ENCODE measurements at regions not wholly inside any gene's neighbourhood (a gene's known extent, or its start where the extent isn't known, plus 50 kb on each side); places are given as distances from the start of the nearest gene placed in this dataset.

DNA sequence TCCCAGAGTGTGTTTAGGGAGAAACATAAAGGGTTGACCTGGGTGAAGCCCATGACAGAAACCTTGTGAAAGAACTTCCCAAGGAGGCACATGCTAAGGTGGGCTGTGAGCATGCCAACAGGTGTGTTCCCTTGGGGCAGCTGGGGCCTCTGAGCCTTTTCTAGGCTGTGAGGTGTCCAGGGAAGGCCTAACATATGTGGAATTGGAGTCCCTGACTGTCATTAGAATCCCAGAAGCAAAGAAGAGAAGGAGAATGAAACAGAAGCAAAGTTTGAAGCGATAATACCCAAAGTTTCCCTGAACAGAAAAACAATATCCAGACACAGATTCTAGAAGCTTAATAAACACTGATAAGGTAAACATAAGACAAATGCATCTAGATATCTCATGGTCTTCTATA lies 143.3 kb downstream of the CD83 start:
- Histone ChIP-seq H3K27ac (no peak overlapping the region), H3F3A (ENCODE audit: insufficient read depth) (no peaks in the 10 kb centered on the region), H3K4me3 (no peak overlapping the region), H3K9ac (no peak overlapping the region), H3K9me3 (ENCODE audit: low read depth) (peaks cover 7% of the 10 kb centered on the region), H3K79me2 (ENCODE audit: insufficient read depth) (no peaks in the 10 kb centered on the region), H3K36me3 (ENCODE audit: low read depth) (no peaks in the 10 kb centered on the region), H3K4me2 (ENCODE audit: unreplicated experiment) (no peak overlapping the region), H3K9me2 (ENCODE audit: insufficient read depth) (no peaks in the 10 kb centered on the region), H3K27me3 (replicated peaks; ENCODE audit: insufficient read depth) (no peaks in the 10 kb centered on the region), H2AFZ (no peak overlapping the region), H3K4me1 (ENCODE audit: insufficient read depth) (no peaks in the 10 kb centered on the region), H4K20me1 (ENCODE audit: insufficient read depth) (no peaks in the 10 kb centered on the region)
- no peak for DNase-seq
- in situ Hi-C loops (cut with MboI) = no loop called here
- WGBS, 2 experiments (ENCODE audit: low coverage in 1 of 2, low lambda C conversion rate in 2 of 2, missing lambda C conversion rate in 2 of 2) = 87 to 92% methylated on average over 1 of the region's 1 CpG
- TF ChIP-seq EZH2 (IDR thresholded peaks at IDR 0.05; ENCODE audit: insufficient read depth, poor library complexity, severe bottlenecking) (no peak), EZH2phosphoT487 (IDR thresholded peaks at IDR 0.05; ENCODE audit: insufficient read depth, low read depth) (no peak)

DNA sequence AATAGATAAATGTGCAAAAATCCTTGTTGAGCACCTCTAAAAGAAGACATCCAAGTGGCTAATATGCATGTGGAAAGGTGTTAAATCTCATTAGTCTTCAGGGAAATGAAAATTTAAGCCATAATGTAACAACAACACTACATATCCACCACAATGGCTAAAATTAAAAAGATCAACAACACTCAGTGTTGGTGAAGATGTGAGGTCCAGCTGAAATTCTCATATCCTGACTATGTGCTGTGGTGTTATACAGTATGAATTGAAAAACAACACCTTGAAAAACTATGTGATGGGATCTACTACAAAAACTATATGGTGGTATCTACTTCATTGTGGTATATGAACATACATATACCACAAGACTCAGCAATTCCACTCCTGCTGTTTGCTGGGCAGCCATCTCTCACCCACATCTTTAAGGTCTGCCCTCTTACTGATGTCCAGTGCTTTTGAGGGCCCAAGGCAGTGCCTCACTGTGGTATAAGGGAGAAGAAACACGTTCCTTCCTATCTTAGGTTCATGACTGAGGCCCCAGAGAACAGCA lies 146.4 kb downstream of the CD83 start:
- no peak overlapping the region for H3K9ac ChIP-seq
- no peak overlapping the region for H3K4me2 ChIP-seq (ENCODE audit: unreplicated experiment)
- H3K79me2 ChIP-seq (ENCODE audit: insufficient read depth) = no peaks in the 10 kb centered on the region
- in situ Hi-C loops (cut with MboI) = no loop called here
- no peak overlapping the region for H3K4me3 ChIP-seq
- H3K9me2 ChIP-seq (ENCODE audit: insufficient read depth) = no peaks in the 10 kb centered on the region
- H3K27me3 ChIP-seq (replicated peaks; ENCODE audit: insufficient read depth) = no peaks in the 10 kb centered on the region
- TF ChIP-seq EZH2 (IDR thresholded peaks at IDR 0.05; ENCODE audit: insufficient read depth, poor library complexity, severe bottlenecking) (no peak), EZH2phosphoT487 (IDR thresholded peaks at IDR 0.05; ENCODE audit: insufficient read depth, low read depth) (no peak)
- H3F3A ChIP-seq (ENCODE audit: insufficient read depth) = no peaks in the 10 kb centered on the region
- H3K4me1 ChIP-seq (ENCODE audit: insufficient read depth) = no peaks in the 10 kb centered on the region
- no peaks in the 10 kb centered on the region for H3K36me3 ChIP-seq (ENCODE audit: low read depth)
- no peaks in the 10 kb centered on the region for H4K20me1 ChIP-seq (ENCODE audit: insufficient read depth)
- H3K9me3 ChIP-seq (ENCODE audit: low read depth) = peaks cover 7% of the 10 kb centered on the region
- DNase-seq = no peak
- no peak overlapping the region for H3K27ac ChIP-seq
- 59 to 67% methylated on average over 1 of the region's 1 CpG for WGBS, 2 experiments (ENCODE audit: low coverage in 1 of 2, low lambda C conversion rate in 2 of 2, missing lambda C conversion rate in 2 of 2)
- H2AFZ ChIP-seq = no peak overlapping the region

DNA sequence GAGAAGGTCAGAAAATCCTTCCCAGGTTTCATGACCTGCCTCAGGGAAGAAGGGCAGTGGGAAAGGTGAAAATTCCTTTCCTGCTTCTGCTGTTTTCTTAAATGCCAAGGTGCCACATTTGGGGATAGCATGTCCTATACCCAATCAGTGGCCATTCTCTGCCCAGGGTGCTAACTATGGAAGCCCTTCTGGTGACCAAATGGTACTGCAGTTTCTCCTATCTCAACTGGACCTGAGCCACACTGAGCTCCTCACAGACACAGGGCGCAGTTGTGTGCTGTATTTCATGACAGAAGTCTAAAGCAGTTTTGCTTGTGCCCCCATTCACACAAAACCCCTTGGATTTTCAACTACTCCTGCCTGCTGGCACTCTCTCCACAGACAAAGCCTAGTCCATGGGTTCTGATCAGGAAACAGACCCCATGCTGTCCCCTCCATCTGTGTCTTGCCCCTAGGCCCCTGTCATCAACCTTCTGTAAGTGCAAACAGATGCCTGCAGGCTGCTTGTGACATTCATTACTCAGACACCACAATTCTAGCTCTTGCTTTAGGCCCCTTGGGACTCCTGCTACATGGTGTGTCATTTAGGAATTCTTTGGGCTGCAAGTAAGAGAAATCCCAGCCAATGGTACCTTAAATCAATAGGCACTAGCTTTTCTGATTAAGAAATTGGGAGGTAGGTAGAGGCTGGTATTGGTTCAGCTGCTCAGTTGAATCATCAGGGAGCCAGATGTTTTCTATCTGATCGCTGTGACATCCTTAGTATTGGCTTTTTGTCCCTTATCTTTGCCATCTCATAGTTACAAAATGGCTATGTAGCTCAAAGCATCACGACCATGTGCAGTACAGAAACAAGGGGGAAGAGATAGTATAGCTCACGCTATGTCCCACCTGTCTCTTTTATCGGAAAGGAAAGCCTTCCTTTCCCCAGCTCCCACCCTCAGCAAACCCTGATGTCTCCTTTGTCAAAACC lies 147.8 kb downstream of the CD83 start:
- in situ Hi-C loops (cut with MboI) = no loop called here
- no peak overlapping the region for H3K4me3 ChIP-seq
- H3K9me2 ChIP-seq (ENCODE audit: insufficient read depth) = no peaks in the 10 kb centered on the region
- no peak overlapping the region for H3K9ac ChIP-seq
- no peaks in the 10 kb centered on the region for H3K36me3 ChIP-seq (ENCODE audit: low read depth)
- WGBS, 2 experiments (ENCODE audit: low coverage in 1 of 2, low lambda C conversion rate in 2 of 2, missing lambda C conversion rate in 2 of 2) = 55 to 63% methylated on average over 5 of the region's 5 CpGs
- no peak overlapping the region for H3K4me2 ChIP-seq (ENCODE audit: unreplicated experiment)
- no peak overlapping the region for H2AFZ ChIP-seq
- peaks cover 2% of the 10 kb centered on the region for H3F3A ChIP-seq (ENCODE audit: insufficient read depth)
- no peaks in the 10 kb centered on the region for H3K4me1 ChIP-seq (ENCODE audit: insufficient read depth)
- H3K27ac ChIP-seq = no peak overlapping the region
- TF ChIP-seq EZH2phosphoT487 (IDR thresholded peaks at IDR 0.05; ENCODE audit: insufficient read depth, low read depth) (no peak), EZH2 (IDR thresholded peaks at IDR 0.05; ENCODE audit: insufficient read depth, poor library complexity, severe bottlenecking) (no peak)
- DNase-seq = peak; percentile 33
- H4K20me1 ChIP-seq (ENCODE audit: insufficient read depth) = no peaks in the 10 kb centered on the region
- no peaks in the 10 kb centered on the region for H3K79me2 ChIP-seq (ENCODE audit: insufficient read depth)
- H3K27me3 ChIP-seq (replicated peaks; ENCODE audit: insufficient read depth) = no peaks in the 10 kb centered on the region
- peaks cover 7% of the 10 kb centered on the region for H3K9me3 ChIP-seq (ENCODE audit: low read depth)

DNA sequence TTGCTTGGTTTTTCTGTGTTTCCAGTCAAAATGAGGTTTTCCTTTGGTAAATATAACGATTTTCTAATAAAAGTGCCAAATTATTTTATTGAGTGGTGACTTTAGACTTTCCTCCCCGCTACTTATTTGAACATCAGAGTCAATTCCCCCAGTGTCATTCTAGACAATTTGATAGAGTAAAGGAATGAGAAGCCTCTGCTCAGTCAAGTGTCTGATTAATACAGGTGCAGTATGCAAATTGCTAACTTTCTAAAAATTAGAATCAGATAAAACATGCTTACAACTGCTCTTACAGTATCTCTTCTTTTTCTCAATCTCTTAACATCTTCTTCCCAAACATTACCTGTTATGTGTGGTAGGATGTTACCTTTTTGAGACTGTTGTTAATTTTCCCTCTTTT lies 148.7 kb downstream of the CD83 start:
- WGBS, 2 experiments (ENCODE audit: low coverage in 1 of 2, low lambda C conversion rate in 2 of 2, missing lambda C conversion rate in 2 of 2) = 54 to 66% methylated on average over 2 of the region's 2 CpGs
- Histone ChIP-seq H3K27ac (no peak overlapping the region), H3K27me3 (replicated peaks; ENCODE audit: insufficient read depth) (no peaks in the 10 kb centered on the region), H4K20me1 (ENCODE audit: insufficient read depth) (no peaks in the 10 kb centered on the region), H3K79me2 (ENCODE audit: insufficient read depth) (no peaks in the 10 kb centered on the region), H3K4me1 (ENCODE audit: insufficient read depth) (peaks cover 6% of the 10 kb centered on the region), H3K4me2 (ENCODE audit: unreplicated experiment) (no peak overlapping the region), H3F3A (ENCODE audit: insufficient read depth) (peaks cover 8% of the 10 kb centered on the region), H3K4me3 (no peak overlapping the region), H3K36me3 (ENCODE audit: low read depth) (no peaks in the 10 kb centered on the region), H3K9ac (no peak overlapping the region), H3K9me3 (ENCODE audit: low read depth) (peaks cover 7% of the 10 kb centered on the region), H2AFZ (no peak overlapping the region), H3K9me2 (ENCODE audit: insufficient read depth) (no peaks in the 10 kb centered on the region)
- DNase-seq = no peak
- in situ Hi-C loops (cut with MboI) = no loop called here
- TF ChIP-seq EZH2phosphoT487 (IDR thresholded peaks at IDR 0.05; ENCODE audit: insufficient read depth, low read depth) (no peak), EZH2 (IDR thresholded peaks at IDR 0.05; ENCODE audit: insufficient read depth, poor library complexity, severe bottlenecking) (no peak)

Data from GM23248 (cell line).